Memory B cell (primary cell): ENCODE measurements at regions not wholly inside any gene's neighbourhood (a gene's known extent, or its start where the extent isn't known, plus 50 kb on each side); places are given as distances from the start of the nearest gene placed in this dataset.

ENCODE experiments used
- ATAC-seq: fragments of 150-1000 bp; cut with Tn5 transposase; 2 replicates; pipeline ENCODE4 v1.10.0; 2021; ENCODE audit warnings: low read depth, mild to moderate bottlenecking, moderate library complexity
- DNase-seq, 2 donors: peaks; one replicate each; pipeline ENCODE4 v3.0.0; 2022; ENCODE audit warnings: low spot score in 2 of 2
- H3K27ac Mint-ChIP-seq: one replicate; pipeline ENCODE4 v1.8.0; 2022; ENCODE audit warnings: mild to moderate bottlenecking, moderate library complexity, mixed read lengths
- H3K27me3 Mint-ChIP-seq: one replicate; pipeline ENCODE4 v1.8.0; 2022; ENCODE audit warnings: mixed read lengths
- H3K36me3 Mint-ChIP-seq: one replicate; pipeline ENCODE4 v1.8.0; 2022; ENCODE audit warnings: mild to moderate bottlenecking, mixed read lengths
- H3K4me1 Mint-ChIP-seq: one replicate; pipeline ENCODE4 v1.8.0; 2022; ENCODE audit warnings: mixed read lengths
- H3K4me3 Mint-ChIP-seq: one replicate; pipeline ENCODE4 v1.8.0; 2022; ENCODE audit warnings: mild to moderate bottlenecking, moderate library complexity, mixed read lengths
- H3K9me3 Mint-ChIP-seq: one replicate; pipeline ENCODE4 v1.8.0; 2022; ENCODE audit warnings: mixed read lengths

DNA sequence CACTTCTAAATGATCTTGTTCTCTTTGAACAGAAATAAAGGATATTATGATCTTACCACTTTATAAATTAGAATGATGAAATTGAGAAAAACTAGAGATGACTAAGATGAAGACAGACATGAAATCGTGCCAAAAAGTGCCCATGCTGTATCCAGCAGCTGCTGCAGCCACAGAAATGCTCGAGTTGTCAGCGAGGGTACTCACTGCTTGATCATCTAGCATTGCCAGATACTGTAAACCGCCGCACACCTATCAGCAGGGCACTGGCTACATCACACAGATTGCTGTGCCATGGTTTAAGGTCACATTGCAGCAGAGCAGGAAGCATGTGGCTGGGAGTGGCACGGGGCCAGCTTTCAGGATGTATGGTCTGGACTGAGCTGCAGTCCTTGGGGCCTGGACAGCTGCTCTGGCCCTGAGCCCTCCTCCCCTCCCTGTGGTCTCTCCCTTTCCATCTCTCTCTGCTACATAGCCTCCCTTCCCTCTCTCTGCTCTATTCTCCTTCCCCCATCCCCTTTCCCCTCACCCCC, 51.0 kb upstream of the SEPTIN5 start:
- no peak for DNase-seq
- ATAC-seq = no peak
- Mint-ChIP-seq H3K4me3 (no peak overlapping the region), H3K4me1 (peaks cover 3% of the 10 kb centered on the region), H3K27me3 (peaks cover 10% of the 10 kb centered on the region), H3K9me3 (no peaks in the 10 kb centered on the region), H3K36me3 (no peaks in the 10 kb centered on the region), H3K27ac (no peak overlapping the region)

DNA sequence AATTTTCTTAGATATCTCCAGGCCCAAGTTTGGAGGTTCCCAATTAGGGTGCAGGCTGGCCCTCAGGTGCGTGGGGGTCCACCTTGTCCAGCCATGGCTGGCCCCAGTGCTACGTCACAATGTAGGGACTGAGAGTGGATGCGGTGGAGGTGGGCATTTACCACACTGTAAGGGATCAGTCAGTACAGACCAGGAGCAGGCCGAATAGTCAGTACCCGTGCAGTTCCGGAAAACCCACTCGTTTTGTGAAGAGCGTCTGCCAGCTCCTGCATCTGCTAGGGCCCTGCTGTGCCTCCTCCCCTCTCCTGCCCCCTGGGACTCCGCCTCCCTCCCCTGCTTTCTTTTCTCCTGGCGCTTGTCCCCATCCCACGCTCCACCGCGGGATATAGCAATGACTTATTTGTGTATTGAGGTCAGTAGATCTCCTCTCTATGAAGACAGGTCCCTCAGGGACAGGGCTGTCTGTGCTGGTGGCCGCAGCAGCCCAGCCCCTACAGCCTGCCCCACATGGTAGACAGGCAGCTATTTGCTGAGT, 50.4 kb upstream of the SEPTIN5 start:
- DNase-seq = no peak
- peaks cover 3% of the 10 kb centered on the region for H3K4me1 Mint-ChIP-seq

DNA sequence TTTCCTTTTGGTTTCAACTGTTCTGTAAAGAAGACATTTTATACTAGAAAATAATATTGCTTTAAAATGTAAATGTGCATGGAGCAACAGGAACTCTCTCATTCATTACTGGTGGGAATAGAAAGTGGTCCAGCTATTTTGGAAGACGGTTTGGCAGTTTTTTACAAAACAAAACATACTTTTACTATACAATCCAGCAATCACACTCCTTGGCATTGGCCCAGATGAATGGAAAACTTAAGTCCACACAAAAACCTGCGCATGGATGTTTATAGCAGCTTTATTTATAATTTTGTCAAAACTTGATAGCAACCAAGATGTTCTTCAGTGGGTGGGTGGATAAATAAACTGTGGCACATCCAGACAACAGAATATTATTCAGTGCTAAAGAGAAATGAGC, 49.9 kb upstream of the SEPTIN5 start:
- H3K27me3 Mint-ChIP-seq = peaks cover 10% of the 10 kb centered on the region
- DNase-seq (no peak), ATAC-seq (no peak)
- no peaks in the 10 kb centered on the region for H3K36me3 Mint-ChIP-seq
- H3K27ac Mint-ChIP-seq = no peak overlapping the region
- H3K4me3 Mint-ChIP-seq = no peak overlapping the region
- peaks cover 3% of the 10 kb centered on the region for H3K4me1 Mint-ChIP-seq
- H3K9me3 Mint-ChIP-seq = no peaks in the 10 kb centered on the region

More for the DNA sequence above, 50.4 kb upstream of the SEPTIN5 start:
- no peak overlapping the region for H3K4me3 Mint-ChIP-seq
- H3K36me3 Mint-ChIP-seq = no peaks in the 10 kb centered on the region
- peaks cover 10% of the 10 kb centered on the region for H3K27me3 Mint-ChIP-seq
- H3K9me3 Mint-ChIP-seq = no peaks in the 10 kb centered on the region
- no peak for ATAC-seq
- no peak overlapping the region for H3K27ac Mint-ChIP-seq
